Calu3 (cell line): ENCODE measurements at regions not wholly inside any gene's neighbourhood (a gene's known extent, or its start where the extent isn't known, plus 50 kb on each side); places are given as distances from the start of the nearest gene placed in this dataset.

ENCODE experiments used
- BruUV-seq: library from RNA; stranded (reverse); fragments of 400-500 nt; replicated peaks from 2 replicates; lab custom pipeline; 2021; lab: Mats Ljungman, UMichigan
- CTCF ChIA-PET: fragments of 300-600 bp; sonication (Branson Sonifier 250); formaldehyde crosslinking; loops from one replicate; lab custom pipeline; 2022; ENCODE audit warnings: antibody characterized with exemption; lab: Charles Lee
- DNase-seq: peaks from one replicate; pipeline ENCODE4 v3.0.0; 2022
- H3K27ac Mint-ChIP-seq: one replicate; pipeline ENCODE4 v1.8.0; 2022; ENCODE audit warnings: mixed read lengths; ENCODE audit not compliant: unreplicated experiment
- H3K27me3 Mint-ChIP-seq: one replicate; pipeline ENCODE4 v1.8.0; 2022; ENCODE audit warnings: mixed read lengths; ENCODE audit not compliant: unreplicated experiment
- H3K36me3 Mint-ChIP-seq: one replicate; pipeline ENCODE4 v1.8.0; 2022; ENCODE audit warnings: mild to moderate bottlenecking, moderate library complexity, mixed read lengths; ENCODE audit not compliant: insufficient read depth, unreplicated experiment
- H3K4me1 Mint-ChIP-seq: one replicate; pipeline ENCODE4 v1.8.0; 2022; ENCODE audit warnings: mild to moderate bottlenecking, low read depth, mixed read lengths; ENCODE audit not compliant: unreplicated experiment
- H3K4me3 Mint-ChIP-seq: one replicate; pipeline ENCODE4 v1.8.0; 2022; ENCODE audit warnings: mild to moderate bottlenecking, low read depth, moderate library complexity, mixed read lengths; ENCODE audit not compliant: unreplicated experiment
- H3K9me3 Mint-ChIP-seq: one replicate; pipeline ENCODE4 v1.8.0; 2022; ENCODE audit warnings: low read depth, mixed read lengths; ENCODE audit not compliant: unreplicated experiment
- CTCF ChIP-seq: fragments of 200-600 bp; IDR thresholded peaks from one replicate; pipeline ENCODE4 v1.8.0; 2022; ENCODE audit warnings: antibody characterized with exemption; ENCODE audit not compliant: unreplicated experiment
- intact Hi-C: fragments of 100-400 bp; cut with micrococcal nuclease; formaldehyde crosslinking; loops from one replicate; pipeline ENCODE4 v1.10.0; 2022; ENCODE audit not compliant: unreplicated experiment

- DNase-seq, result no peak
- Mint-ChIP-seq H3K4me3 (no peak overlapping the region), H3K36me3 (no peaks in the 10 kb centered on the region), H3K9me3 (no peaks in the 10 kb centered on the region), H3K4me1 (no peaks in the 10 kb centered on the region), H3K27me3 (peaks cover 51% of the 10 kb centered on the region), H3K27ac (no peak overlapping the region)
- CTCF ChIA-PET, result no interaction called here
- intact Hi-C loops, result no loop called here
- no peak for TF ChIP-seq CTCF
- no TSS peak for BruUV-seq
Measured at GRCh38 chr5:59943452-59944113, 50.1 kb upstream of the PDE4D start.
